Esophagus squamous epithelium (tissue), 4 donors: ENCODE measurements at regions not wholly inside any gene's neighbourhood (a gene's known extent, or its start where the extent isn't known, plus 50 kb on each side); places are given as distances from the start of the nearest gene placed in this dataset.

ENCODE experiments used
- CTCF ChIP-seq, 6 experiments: fragments of 450-650 bp in 4 of 6; fragments of 200-600 bp in 2 of 6; sonication (generic) in 2 of 6; IDR thresholded peaks; one replicate each; pipeline ENCODE4 v1.5.1; 2016 to 2019; ENCODE audit warnings: antibody characterized with exemption in 6 of 6, mild to moderate bottlenecking in 4 of 6, moderate library complexity in 4 of 6
- POLR2A ChIP-seq, 4 donors: fragments of 450-650 bp; IDR thresholded peaks; one replicate each; pipeline ENCODE4 v1.6.1; 2017; ENCODE audit warnings: antibody characterized with exemption in 4 of 4, mild to moderate bottlenecking in 4 of 4, moderate library complexity in 3 of 4

GRCh38 chr2:241958818-241959545, 89.5 kb downstream of the RTP5 start:
- TF ChIP-seq CTCF (IDR thresholded peaks at IDR 0.05) (no peak), POLR2A (IDR thresholded peaks at IDR 0.05) (no peak)
